ENCODE measurements at regions not wholly inside any gene's neighbourhood (a gene's known extent, or its start where the extent isn't known, plus 50 kb on each side); places are given as distances from the start of the nearest gene placed in this dataset.
"Not testable (repeated sequence)": the region's sequence is repeated elsewhere in the genome, so short reads cannot be mapped to it uniquely, and the experiment has no call there.

- TF ChIP-seq, protein P1, sequence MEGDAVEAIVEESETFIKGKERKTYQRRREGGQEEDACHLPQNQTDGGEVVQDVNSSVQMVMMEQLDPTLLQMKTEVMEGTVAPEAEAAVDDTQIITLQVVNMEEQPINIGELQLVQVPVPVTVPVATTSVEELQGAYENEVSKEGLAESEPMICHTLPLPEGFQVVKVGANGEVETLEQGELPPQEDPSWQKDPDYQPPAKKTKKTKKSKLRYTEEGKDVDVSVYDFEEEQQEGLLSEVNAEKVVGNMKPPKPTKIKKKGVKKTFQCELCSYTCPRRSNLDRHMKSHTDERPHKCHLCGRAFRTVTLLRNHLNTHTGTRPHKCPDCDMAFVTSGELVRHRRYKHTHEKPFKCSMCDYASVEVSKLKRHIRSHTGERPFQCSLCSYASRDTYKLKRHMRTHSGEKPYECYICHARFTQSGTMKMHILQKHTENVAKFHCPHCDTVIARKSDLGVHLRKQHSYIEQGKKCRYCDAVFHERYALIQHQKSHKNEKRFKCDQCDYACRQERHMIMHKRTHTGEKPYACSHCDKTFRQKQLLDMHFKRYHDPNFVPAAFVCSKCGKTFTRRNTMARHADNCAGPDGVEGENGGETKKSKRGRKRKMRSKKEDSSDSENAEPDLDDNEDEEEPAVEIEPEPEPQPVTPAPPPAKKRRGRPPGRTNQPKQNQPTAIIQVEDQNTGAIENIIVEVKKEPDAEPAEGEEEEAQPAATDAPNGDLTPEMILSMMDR (IDR thresholded peaks at IDR 0.05; ENCODE audit: low read length, missing control alignments), result no peak
- peak; percentile 3 for DNase-seq (ENCODE audit: low read depth)
Measured at GRCh38 chr6:150751296-150751695, 114.2 kb upstream of the MTHFD1L start.

GRCh38 chr6:150752409-150752808 is 113.1 kb upstream of the MTHFD1L start:
- H3K4me3 ChIP-seq (replicated peaks; ENCODE audit: low read depth, low read length), result no peak overlapping the region
- no peak for DNase-seq (ENCODE audit: low read depth)
- TF ChIP-seq, protein P1 (IDR thresholded peaks at IDR 0.05; ENCODE audit: low read length, missing control alignments), result no peak

More at GRCh38 chr6:150751296-150751695, 114.2 kb upstream of the MTHFD1L start:
- no peak overlapping the region for H3K4me3 ChIP-seq (replicated peaks; ENCODE audit: low read depth, low read length)

- TF ChIP-seq, protein P1 (IDR thresholded peaks at IDR 0.05; ENCODE audit: low read length, missing control alignments), result no peak
Measured at GRCh38 chr6:150753371-150754064, 112.0 kb upstream of the MTHFD1L start.

DNA sequence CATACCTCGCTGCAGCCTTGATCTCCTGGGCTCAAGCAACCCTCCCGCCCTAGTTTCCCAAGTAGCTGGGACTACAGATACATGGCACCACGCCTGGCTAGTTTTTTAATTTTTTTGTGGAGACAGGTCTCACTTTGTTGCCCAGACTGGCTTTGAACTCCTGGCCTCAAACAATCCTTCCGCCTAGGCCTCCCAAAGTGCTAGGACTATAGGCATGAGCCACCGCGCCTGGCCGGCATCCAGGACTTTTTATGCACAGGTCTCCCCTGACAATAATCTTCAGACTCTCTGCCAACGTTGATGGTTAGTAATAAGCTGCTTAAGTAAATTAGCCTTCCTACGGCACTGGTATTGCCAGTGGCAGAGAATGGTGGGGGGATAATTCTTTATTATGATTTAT is 110.5 kb upstream of the MTHFD1L start:
- TF ChIP-seq, protein P1 (IDR thresholded peaks at IDR 0.05; ENCODE audit: low read length, missing control alignments), result no peak
- DNase-seq (ENCODE audit: low read depth), result no peak
- H3K4me3 ChIP-seq (replicated peaks; ENCODE audit: low read depth, low read length), result no peak overlapping the region

More at GRCh38 chr6:150753371-150754064, 112.0 kb upstream of the MTHFD1L start:
- no peak overlapping the region for H3K4me3 ChIP-seq (replicated peaks; ENCODE audit: low read depth, low read length)
- DNase-seq (ENCODE audit: low read depth), result no peak

- H3K4me3 ChIP-seq (replicated peaks; ENCODE audit: low read depth, low read length), result no peak overlapping the region
- DNase-seq (ENCODE audit: low read depth), result no peak
- TF ChIP-seq, protein P1 (IDR thresholded peaks at IDR 0.05; ENCODE audit: low read length, missing control alignments), result no peak
Measured at GRCh38 chr6:150755524-150755923, 110.0 kb upstream of the MTHFD1L start.

- DNase-seq (ENCODE audit: low read depth), result no peak
- H3K4me3 ChIP-seq (replicated peaks; ENCODE audit: low read depth, low read length), result no peak overlapping the region
- TF ChIP-seq, protein P1 (IDR thresholded peaks at IDR 0.05; ENCODE audit: low read length, missing control alignments), result no peak
Measured at GRCh38 chr6:150756173-150756572, 109.3 kb upstream of the MTHFD1L start.

DNA sequence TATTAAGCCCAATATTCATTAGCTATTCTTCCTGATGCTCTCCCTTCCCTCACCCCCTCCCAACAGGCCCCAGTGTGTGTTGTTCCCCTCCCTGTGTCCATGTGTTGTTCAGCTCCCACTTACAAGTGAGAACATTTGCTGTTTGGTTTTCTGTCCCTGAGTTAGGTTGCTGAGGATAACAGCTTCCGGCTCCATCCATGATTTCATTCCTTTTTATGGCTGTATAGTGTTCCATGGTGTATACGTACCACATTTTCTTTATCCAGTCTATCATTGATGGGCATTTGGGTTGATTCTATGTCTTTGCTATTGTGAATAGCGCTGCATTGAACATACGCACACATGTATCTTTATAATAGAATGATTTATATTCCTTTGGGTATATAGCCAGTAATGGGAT is 107.7 kb upstream of the MTHFD1L start:
- not testable (repeated sequence) for H3K4me3 ChIP-seq (replicated peaks; ENCODE audit: low read depth, low read length); DNase-seq (ENCODE audit: low read depth)
